GM10248 (cell line): ENCODE measurements at regions not wholly inside any gene's neighbourhood (a gene's known extent, or its start where the extent isn't known, plus 50 kb on each side); places are given as distances from the start of the nearest gene placed in this dataset.

ENCODE experiments used
- CTCF ChIA-PET: fragments of 300-600 bp; sonication (Branson Sonifier 250); formaldehyde crosslinking; extraction: SDS; loops from one replicate; lab custom pipeline; 2021; ENCODE audit warnings: antibody characterized with exemption; lab: Yijun Ruan, JAX
- POLR2A ChIA-PET: fragments of 350-650 bp; sonication (Branson Sonifier 250); formaldehyde crosslinking; extraction: SDS; loops from one replicate; lab custom pipeline; 2020; ENCODE audit warnings: antibody characterized with exemption; lab: Yijun Ruan, JAX
- DNase-seq: peaks from one replicate; pipeline ENCODE4 v3.0.0; 2012; ENCODE audit errors: extremely low spot score
- CTCF ChIP-seq: IDR thresholded peaks from 2 replicates; pipeline ENCODE4 v1.5.1; 2012; ENCODE audit warnings: mild to moderate bottlenecking, low read depth; ENCODE audit errors: extremely low read depth, missing control alignments, control extremely low read depth

- TF ChIP-seq CTCF, result no peak
- ChIA-PET POLR2A (no interaction called here), CTCF (no interaction called here)
- DNase-seq, result no peak
These were observed 208.6 kb upstream of the KIAA1217 start for GRCh38 chr10:24000271-24000813.

GRCh38 chr10:24006741-24007140 lies 202.2 kb upstream of the KIAA1217 start:
- no peak for TF ChIP-seq CTCF
- DNase-seq, result no peak
- CTCF ChIA-PET, result interaction anchor here (2.6 kb wide), 1 partner anchor 12 kb away, joined by 12 read pairs; no protein-coding TSS in a partner anchor
- POLR2A ChIA-PET, result no interaction called here

GRCh38 chr10:24007359-24007758 lies 201.6 kb upstream of the KIAA1217 start:
- ChIA-PET CTCF (no interaction called here), POLR2A (no interaction called here)
- TF ChIP-seq CTCF, result no peak
- DNase-seq, result no peak

GRCh38 chr10:24008164-24009091 lies 200.5 kb upstream of the KIAA1217 start:
- CTCF ChIA-PET, result interaction anchor here (1.1 to 3.2 kb wide), 4 partner anchors 9 to 511 kb away, joined by 4 to 24 read pairs (median 5); no protein-coding TSS in a partner anchor
- no peak for DNase-seq
- TF ChIP-seq CTCF, result no peak
- POLR2A ChIA-PET, result no interaction called here

DNA sequence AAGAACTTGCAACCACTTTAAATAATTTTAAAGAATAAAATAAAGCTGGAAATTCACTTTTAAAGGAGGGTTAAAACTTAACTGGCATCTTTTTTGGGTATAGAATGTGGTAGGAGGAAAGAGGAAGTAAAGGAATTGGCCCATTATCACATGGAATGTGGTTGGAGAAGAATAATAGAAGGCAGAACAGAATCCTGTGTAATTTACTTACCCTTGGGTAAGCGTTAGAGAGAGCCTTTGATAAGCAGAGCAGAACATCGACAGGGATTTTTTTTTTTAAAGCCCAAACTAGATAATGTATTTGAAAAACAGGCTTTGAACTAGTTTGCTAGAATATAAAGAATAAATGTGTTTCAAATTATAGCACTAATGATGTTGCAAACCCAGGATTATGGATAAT lies 199.8 kb upstream of the KIAA1217 start:
- ChIA-PET CTCF (interaction anchor here (1.1 to 3.2 kb wide), 4 partner anchors 9 to 510 kb away, joined by 4 to 24 read pairs (median 5); no protein-coding TSS in a partner anchor), POLR2A (no interaction called here)
- no peak for DNase-seq
- no peak for TF ChIP-seq CTCF

DNA sequence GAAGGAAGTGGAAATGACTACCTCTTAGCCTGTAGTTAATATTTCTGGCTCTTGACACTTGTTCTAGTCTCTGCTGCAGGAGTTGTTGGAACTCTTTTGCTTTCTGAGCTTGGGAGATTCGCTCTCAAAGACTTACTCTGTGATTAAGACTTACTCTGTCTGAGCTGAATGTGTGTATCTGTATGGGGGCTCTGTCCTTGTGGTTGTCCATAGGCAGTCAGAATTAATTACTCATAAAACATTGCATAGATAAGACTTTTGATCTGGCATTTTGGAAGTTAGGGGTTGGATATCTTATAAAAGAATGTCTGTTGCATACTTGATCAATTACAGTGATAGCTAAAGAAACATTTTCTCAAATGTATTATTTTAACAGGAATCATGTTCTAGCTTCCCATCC lies 199.2 kb upstream of the KIAA1217 start:
- TF ChIP-seq CTCF, result no peak
- POLR2A ChIA-PET, result no interaction called here
- CTCF ChIA-PET, result interaction anchor here (1.2 to 3.2 kb wide), 3 partner anchors 8 to 16 kb away, joined by 4 to 24 read pairs (median 5); no protein-coding TSS in a partner anchor
- no peak for DNase-seq
